Kidney (tissue), 13 donors: ENCODE measurements at regions not wholly inside any gene's neighbourhood (a gene's known extent, or its start where the extent isn't known, plus 50 kb on each side); places are given as distances from the start of the nearest gene placed in this dataset.

Experiments used
- DNase-seq, 5 donors: peaks; one replicate each; pipeline ENCODE4 v3.0.0-alpha.2; 2013 to 2020
- FAIRE-seq: peaks from 2 replicates; lab custom pipeline; 2012; peaks lifted over from hg19 to GRCh38; lab: Jason Lieb, UNC
- H3K27ac ChIP-seq, 2 donors: one replicate each; pipeline ENCODE4 v1.7.0; 2013; ENCODE audit warnings: low read depth in 2 of 2, low read length in 2 of 2, inconsistent platforms in 1 of 2
- H3K27me3 ChIP-seq: one replicate; pipeline ENCODE4 v1.7.1; 2013; ENCODE audit warnings: low read length, inconsistent platforms; ENCODE audit not compliant: control insufficient read depth, insufficient read depth
- H3K36me3 ChIP-seq, 3 donors: one replicate each; pipeline versions ENCODE4 v1.7.0 to v1.7.1; 2013; ENCODE audit warnings: low read length in 3 of 3, control low read depth in 1 of 3, inconsistent platforms in 1 of 3; ENCODE audit not compliant: insufficient read depth in 3 of 3, control insufficient read depth in 2 of 3
- H3K4me1 ChIP-seq, 3 donors: one replicate each; pipeline versions ENCODE4 v1.7.0 to v1.7.1; 2013; ENCODE audit warnings: low read length in 3 of 3, inconsistent platforms in 1 of 3, low read depth in 1 of 3; ENCODE audit not compliant: control insufficient read depth in 2 of 3, insufficient read depth in 2 of 3
- H3K4me3 ChIP-seq, 3 donors: one replicate each; pipeline versions ENCODE4 v1.7.0 to v1.8.1; 2013; ENCODE audit warnings: low read length in 3 of 3, control low read depth in 1 of 3, inconsistent platforms in 1 of 3
- H3K9ac ChIP-seq, 3 donors: one replicate each; pipeline versions ENCODE4 v1.7.0 to v1.7.1; 2013; ENCODE audit warnings: low read length in 3 of 3, control low read depth in 1 of 3, inconsistent platforms in 1 of 3
- H3K9me3 ChIP-seq, 3 donors: one replicate each; pipeline versions ENCODE4 v1.7.0 to v1.7.1; 2013; ENCODE audit warnings: low read length in 3 of 3, control low read depth in 1 of 3, inconsistent platforms in 1 of 3; ENCODE audit not compliant: control insufficient read depth in 2 of 3, insufficient read depth in 1 of 3
- CTCF ChIP-seq: IDR thresholded peaks from 3 replicates; pipeline ENCODE4 v1.5.1; 2012; ENCODE audit warnings: mild to moderate bottlenecking, moderate library complexity, borderline replicate concordance; ENCODE audit not compliant: insufficient read depth; ENCODE audit errors: extremely low read depth
- intact Hi-C: fragments of 100-400 bp; cut with DNase I; formaldehyde crosslinking; loops from one replicate; pipeline ENCODE4 v1.11.1; 2022
- donor health status: control.
- donor health status: control.
- donor health status: control.
- donor health status: control.
- donor health status: control.
- donor health status: DM: yes; HTN: yes; CAD: no.
- donor health status: Normal renal cell carcinoma (clear cell type).

- no peak overlapping the region for H3K9ac ChIP-seq
- TF ChIP-seq CTCF: no peak
- FAIRE-seq (no peak), DNase-seq (no peak)
- H3K36me3 ChIP-seq: no peaks in the 10 kb centered on the region
- no peak overlapping the region for H3K4me3 ChIP-seq
- intact Hi-C loops: no loop called here
- no peaks in the 10 kb centered on the region for H3K27me3 ChIP-seq
- no peaks in the 10 kb centered on the region for H3K9me3 ChIP-seq
- peaks cover 0 to 2% (median 0%) of the 10 kb centered on the region in 3 donors for H3K4me1 ChIP-seq
- H3K27ac ChIP-seq: no peak overlapping the region
Measured at GRCh38 chr17:77684803-77685798, 273.4 kb upstream of the TNRC6C start.

GRCh38 chr17:77685881-77686486, 272.5 kb upstream of the TNRC6C start:
- DNase-seq: no peak
- no peaks in the 10 kb centered on the region for H3K9me3 ChIP-seq
- H3K36me3 ChIP-seq: no peaks in the 10 kb centered on the region
- intact Hi-C loops: no loop called here
- no peaks in the 10 kb centered on the region for H3K27me3 ChIP-seq
- H3K4me1 ChIP-seq: peaks cover 0 to 2% (median 0%) of the 10 kb centered on the region in 3 donors
- no peak overlapping the region for H3K4me3 ChIP-seq
- H3K27ac ChIP-seq: no peak overlapping the region
- no peak for TF ChIP-seq CTCF
- no peak overlapping the region for H3K9ac ChIP-seq
- FAIRE-seq: no peak

GRCh38 chr17:77686903-77687302, 271.6 kb upstream of the TNRC6C start:
- Histone ChIP-seq H3K4me3 (no peak overlapping the region), H3K9ac (no peak overlapping the region), H3K27me3 (no peaks in the 10 kb centered on the region), H3K9me3 (no peaks in the 10 kb centered on the region), H3K4me1 (peaks cover 0 to 2% (median 0%) of the 10 kb centered on the region in 3 donors), H3K27ac (no peak overlapping the region), H3K36me3 (no peaks in the 10 kb centered on the region)
- TF ChIP-seq CTCF: no peak
- DNase-seq (no peak), FAIRE-seq (no peak)
- intact Hi-C loops: no loop called here
